ENCODE measurements at regions not wholly inside any gene's neighbourhood (a gene's known extent, or its start where the extent isn't known, plus 50 kb on each side); places are given as distances from the start of the nearest gene placed in this dataset.

GRCh38 chrX:46444011-46444410, 101.2 kb downstream of the ZNF674 start:
- TF ChIP-seq JUN (IDR thresholded peaks at IDR 0.05; ENCODE audit: borderline replicate concordance, insufficient read depth, insufficient read length, low read depth): peak; percentile 8
- no peak for TF ChIP-seq CTCF (IDR thresholded peaks at IDR 0.05; ENCODE audit: extremely low read depth in 1 of 2, insufficient read depth in 1 of 2, low read depth in 1 of 2, low read length in 2 of 2)
- TF ChIP-seq POLR2A (IDR thresholded peaks at IDR 0.05; ENCODE audit: low read depth, low read length): no peak
- no peak for TF ChIP-seq EZH2 (IDR thresholded peaks at IDR 0.05; ENCODE audit: borderline replicate concordance, low read depth, low read length, severe bottlenecking)
- no peak for TF ChIP-seq MYC (IDR thresholded peaks at IDR 0.05; ENCODE audit: low read depth, low read length)
- no peak for TF ChIP-seq POLR2AphosphoS5 (IDR thresholded peaks at IDR 0.05; ENCODE audit: insufficient read depth, low read depth, low read length)
- no peak for TF ChIP-seq MAX (IDR thresholded peaks at IDR 0.05; ENCODE audit: insufficient read depth, insufficient read length)
- TF ChIP-seq FOS (IDR thresholded peaks at IDR 0.05; ENCODE audit: borderline replicate concordance, insufficient read depth, low read length): peak; percentile 65
- no peak for TF ChIP-seq GATA2 (IDR thresholded peaks at IDR 0.05; ENCODE audit: insufficient read depth, insufficient read length, low read depth, low read length)
